HFF-Myc (cell line): ENCODE measurements at regions not wholly inside any gene's neighbourhood (a gene's known extent, or its start where the extent isn't known, plus 50 kb on each side); places are given as distances from the start of the nearest gene placed in this dataset.

Source experiments
- DNase-seq: peaks from one replicate; pipeline ENCODE4 v3.0.0-alpha.2; 2011; ENCODE audit warnings: low read depth; ENCODE audit errors: extremely low read depth
- H3K4me3 ChIP-seq: replicated peaks from 2 replicates; pipeline ENCODE4 v1.5.1; 2011; ENCODE audit warnings: low read depth, mild to moderate bottlenecking, control low read depth, low read length
- CTCF ChIP-seq: IDR thresholded peaks from 2 replicates; pipeline ENCODE4 v1.5.1; 2012; ENCODE audit warnings: mild to moderate bottlenecking, low read depth, low read length, control low read depth; ENCODE audit errors: missing control alignments

- TF ChIP-seq CTCF = no peak
- DNase-seq = no peak
- H3K4me3 ChIP-seq = no peak overlapping the region
These were observed 268.6 kb upstream of the CLINT1 start for GRCh38 chr5:158127536-158127935.

GRCh38 chr5:158126442-158127405 lies 267.8 kb upstream of the CLINT1 start:
- H3K4me3 ChIP-seq = no peak overlapping the region
- DNase-seq = no peak
- TF ChIP-seq CTCF = no peak

DNA sequence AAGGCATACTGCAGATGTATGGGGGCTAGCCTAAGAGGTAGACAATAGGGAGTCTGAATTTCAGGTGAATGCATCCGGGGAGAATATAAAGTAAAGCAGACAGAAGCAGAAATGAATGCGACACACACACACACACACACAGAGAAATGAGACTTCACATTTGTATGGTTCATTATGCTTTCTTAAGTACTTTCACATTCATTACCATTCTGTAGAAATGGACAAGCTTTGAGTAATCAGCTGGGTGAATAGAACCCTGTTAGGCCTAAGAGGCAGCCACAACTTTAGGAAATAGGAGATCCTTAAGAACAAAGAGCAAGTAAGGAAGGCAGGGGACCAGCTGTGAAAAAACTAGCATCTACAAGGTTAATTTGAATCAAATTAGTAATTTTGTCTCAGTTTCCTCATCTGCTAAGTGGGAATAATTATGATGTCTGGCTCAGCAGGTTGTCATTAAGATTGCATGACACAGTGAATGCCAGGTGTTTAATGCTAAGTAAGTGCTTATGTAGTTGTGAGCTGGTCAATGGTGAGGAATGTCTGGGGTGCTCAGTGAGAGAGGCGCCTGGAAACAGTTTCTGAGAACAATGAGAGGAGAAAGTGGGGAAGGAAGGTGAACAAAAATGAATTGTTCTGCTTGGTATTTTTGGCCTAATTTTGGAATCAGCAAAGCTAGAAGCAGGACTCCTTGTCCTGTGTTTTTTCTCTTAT lies 265.8 kb upstream of the CLINT1 start:
- H3K4me3 ChIP-seq = no peak overlapping the region
- DNase-seq = no peak
- no peak for TF ChIP-seq CTCF

GRCh38 chr5:158123595-158123994 lies 264.6 kb upstream of the CLINT1 start:
- H3K4me3 ChIP-seq = no peak overlapping the region
- no peak for TF ChIP-seq CTCF
- no peak for DNase-seq

GRCh38 chr5:158121678-158122077 lies 262.7 kb upstream of the CLINT1 start:
- no peak for TF ChIP-seq CTCF
- no peak overlapping the region for H3K4me3 ChIP-seq
- no peak for DNase-seq

DNA sequence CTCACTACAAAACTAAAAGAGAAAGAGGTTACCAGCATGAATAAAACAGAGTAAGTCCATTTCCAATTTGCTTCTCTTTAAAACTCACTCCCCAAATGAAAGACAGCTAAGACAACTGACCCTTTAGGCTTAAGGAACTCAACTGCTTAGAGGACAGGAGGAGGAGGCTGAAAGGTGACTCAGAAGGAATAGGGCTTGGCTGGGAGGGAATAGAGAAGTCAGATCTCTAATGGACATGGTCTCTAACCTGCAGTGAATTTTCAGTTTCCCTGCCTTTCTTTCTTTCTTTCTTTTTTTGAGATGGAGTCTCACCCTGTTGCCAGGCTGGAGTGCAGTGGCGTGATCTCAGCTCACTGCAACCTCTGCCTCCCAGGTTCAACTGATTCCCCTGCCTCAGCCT lies 261.8 kb upstream of the CLINT1 start:
- no peak for DNase-seq
- H3K4me3 ChIP-seq = no peak overlapping the region
- no peak for TF ChIP-seq CTCF
